CD4-positive, alpha-beta memory T cell (primary cell): ENCODE measurements at regions not wholly inside any gene's neighbourhood (a gene's known extent, or its start where the extent isn't known, plus 50 kb on each side); places are given as distances from the start of the nearest gene placed in this dataset.
"Not testable (repeated sequence)": the region's sequence is repeated elsewhere in the genome, so short reads cannot be mapped to it uniquely, and the experiment has no call there.

ENCODE experiments used
- CTCF ChIA-PET: fragments of 350-600 bp; sonication (Branson Sonifier 250); formaldehyde crosslinking; loops from one replicate; lab custom pipeline; 2021; ENCODE audit warnings: inconsistent platforms; ENCODE audit not compliant: partially characterized antibody; lab: Charles Lee
- POLR2A ChIA-PET: fragments of 350-600 bp; sonication (Branson Sonifier 250); formaldehyde crosslinking; loops from one replicate; lab custom pipeline; 2021; ENCODE audit not compliant: partially characterized antibody; lab: Charles Lee
- DNase-seq, 5 donors: peaks; one replicate each; pipeline versions ENCODE4 v3.0.0 to v3.0.0-alpha.2; 2020 to 2022; ENCODE audit warnings: mixed read lengths in 1 of 5
- H3K27ac ChIP-seq: one replicate; pipeline ENCODE4 v1.7.0; 2013; ENCODE audit warnings: low read depth, low read length
- H3K27me3 ChIP-seq: 2 replicates; pipeline ENCODE4 v1.7.0; 2013; ENCODE audit warnings: mild to moderate bottlenecking, low read length, moderate library complexity; ENCODE audit not compliant: insufficient read depth
- H3K36me3 ChIP-seq: 2 replicates; pipeline ENCODE4 v1.7.0; 2013; ENCODE audit warnings: mild to moderate bottlenecking, low read length, moderate library complexity; ENCODE audit not compliant: insufficient read depth
- H3K4me1 ChIP-seq: 2 replicates; pipeline ENCODE4 v1.7.0; 2013; ENCODE audit warnings: mild to moderate bottlenecking, low read length, moderate library complexity; ENCODE audit not compliant: insufficient read depth
- H3K4me3 ChIP-seq, 2 donors: one replicate each; pipeline ENCODE4 v1.7.0; 2013; ENCODE audit warnings: low read length in 2 of 2, mild to moderate bottlenecking in 1 of 2
- H3K9me3 ChIP-seq, 2 donors: one replicate each; pipeline ENCODE4 v1.7.0; 2013; ENCODE audit warnings: low read length in 2 of 2, control low read depth in 1 of 2; ENCODE audit not compliant: control insufficient read depth in 1 of 2
- H3K27ac Mint-ChIP-seq, 7 donors: one replicate each; pipeline ENCODE4 v1.8.0; 2020 to 2021; ENCODE audit warnings: mixed read lengths in 7 of 7, mild to moderate bottlenecking in 6 of 7, inconsistent platforms in 3 of 7, moderate library complexity in 3 of 7
- H3K27me3 Mint-ChIP-seq, 2 donors: one replicate each; pipeline ENCODE4 v1.8.0; 2020 to 2021; ENCODE audit warnings: mixed read lengths in 2 of 2
- H3K36me3 Mint-ChIP-seq, 2 donors: one replicate each; pipeline ENCODE4 v1.8.0; 2020 to 2021; ENCODE audit warnings: mixed read lengths in 2 of 2, inconsistent platforms in 1 of 2, mild to moderate bottlenecking in 1 of 2
- H3K4me1 Mint-ChIP-seq, 4 donors: one replicate each; pipeline ENCODE4 v1.8.0; 2020 to 2021; ENCODE audit warnings: mixed read lengths in 4 of 4, mild to moderate bottlenecking in 1 of 4
- H3K4me3 Mint-ChIP-seq, 8 donors: one replicate each; pipeline ENCODE4 v1.8.0; 2020 to 2021; ENCODE audit warnings: mixed read lengths in 8 of 8, mild to moderate bottlenecking in 7 of 8, moderate library complexity in 6 of 8, inconsistent platforms in 3 of 8
- H3K9me3 Mint-ChIP-seq, 8 donors: one replicate each; pipeline ENCODE4 v1.8.0; 2020 to 2021; ENCODE audit warnings: mixed read lengths in 8 of 8, mild to moderate bottlenecking in 5 of 8, inconsistent platforms in 3 of 8, moderate library complexity in 1 of 8
- intact Hi-C: fragments of 100-400 bp; cut with micrococcal nuclease; formaldehyde crosslinking; loops from one replicate; pipeline ENCODE4 v1.15.1; 2023

DNA sequence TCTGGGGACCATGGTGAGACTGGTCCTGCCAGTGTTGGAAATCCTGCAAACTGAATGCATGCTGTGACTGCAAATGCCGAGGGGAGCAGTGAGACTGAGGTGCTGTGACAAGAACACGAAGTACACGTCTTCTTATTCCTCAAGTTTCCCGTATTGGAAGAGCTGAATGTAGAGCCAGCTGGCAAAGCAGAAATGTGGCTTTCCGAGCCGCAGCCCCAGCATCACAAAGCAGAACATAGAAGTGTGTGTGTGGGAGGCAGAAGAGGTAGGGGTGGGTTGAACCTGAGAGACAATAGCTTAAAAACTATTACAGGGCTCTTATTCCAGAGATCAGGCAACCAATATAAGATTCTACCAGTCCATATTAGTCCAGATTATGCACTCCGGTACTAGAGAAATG is 98.8 kb downstream of the CARTPT start:
- CTCF ChIA-PET, result no interaction called here
- no peaks in the 10 kb centered on the region for H3K36me3 Mint-ChIP-seq
- peaks cover 0 to 23% (median 15%) of the 10 kb centered on the region in 8 donors for H3K9me3 Mint-ChIP-seq

DNA sequence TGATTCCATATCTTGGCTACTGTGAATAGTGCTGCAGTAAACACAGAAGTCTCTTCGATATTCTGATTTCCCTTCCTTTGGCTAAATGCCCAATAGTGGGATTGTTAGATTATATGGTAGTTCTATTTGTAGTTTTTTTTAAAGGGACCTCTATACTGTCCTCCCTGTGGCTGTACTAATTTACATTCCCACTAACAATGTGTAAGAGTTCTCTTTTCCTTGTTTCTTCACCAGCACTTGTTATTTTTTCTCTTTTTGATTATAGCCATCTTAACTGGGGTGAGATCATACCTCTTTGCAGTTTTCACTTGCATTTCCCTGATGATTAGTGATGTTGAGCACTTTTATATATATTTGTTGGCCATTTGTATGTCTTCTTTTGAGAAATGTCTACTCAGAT is 102.0 kb downstream of the CARTPT start:
- Mint-ChIP-seq H3K9me3 (peaks cover 0 to 40% (median 31%) of the 10 kb centered on the region in 8 donors), H3K36me3 (peaks cover under 1 to 2% of the 10 kb centered on the region in 2 donors)
- DNase-seq, result no peak

More for the DNA sequence above, 98.8 kb downstream of the CARTPT start:
- no peak for DNase-seq
- Histone ChIP-seq H3K9me3 (no peaks in the 10 kb centered on the region), H3K4me3 (no peak overlapping the region), H3K27ac (no peak overlapping the region), H3K4me1 (no peaks in the 10 kb centered on the region), H3K27me3 (no peaks in the 10 kb centered on the region), H3K36me3 (no peaks in the 10 kb centered on the region)
- POLR2A ChIA-PET, result no interaction called here
- H3K4me3 Mint-ChIP-seq, result no peak overlapping the region
- intact Hi-C loops, result no loop called here
- H3K27ac Mint-ChIP-seq, result no peak overlapping the region
- no peaks in the 10 kb centered on the region for H3K4me1 Mint-ChIP-seq
- peaks cover 0 to 3% of the 10 kb centered on the region in 2 donors for H3K27me3 Mint-ChIP-seq

GRCh38 chr5:71822065-71822464 is 103.0 kb downstream of the CARTPT start:
- H3K36me3 Mint-ChIP-seq, H3K4me1 Mint-ChIP-seq, H3K4me3 ChIP-seq, DNase-seq, H3K27ac Mint-ChIP-seq, H3K36me3 ChIP-seq, CTCF ChIA-PET, H3K27me3 ChIP-seq, POLR2A ChIA-PET, H3K9me3 ChIP-seq, H3K4me1 ChIP-seq, H3K4me3 Mint-ChIP-seq, H3K27ac ChIP-seq, intact Hi-C loops, H3K27me3 Mint-ChIP-seq: not testable (repeated sequence)
- peaks cover 0 to 51% (median 42%) of the 10 kb centered on the region in 8 donors for H3K9me3 Mint-ChIP-seq

More for the DNA sequence above, 102.0 kb downstream of the CARTPT start:
- no peaks in the 10 kb centered on the region for H3K27me3 Mint-ChIP-seq
- no peaks in the 10 kb centered on the region for H3K27me3 ChIP-seq
- no peaks in the 10 kb centered on the region for H3K9me3 ChIP-seq
- H3K27ac Mint-ChIP-seq, result no peak overlapping the region
- ChIA-PET CTCF (no interaction called here), POLR2A (no interaction called here)
- no peaks in the 10 kb centered on the region for H3K36me3 ChIP-seq
- H3K4me3 ChIP-seq, result no peak overlapping the region
- H3K4me1 Mint-ChIP-seq, result no peaks in the 10 kb centered on the region
- H3K4me1 ChIP-seq, result no peaks in the 10 kb centered on the region
- no peak overlapping the region for H3K27ac ChIP-seq
- intact Hi-C loops, result no loop called here
- no peak overlapping the region for H3K4me3 Mint-ChIP-seq

DNA sequence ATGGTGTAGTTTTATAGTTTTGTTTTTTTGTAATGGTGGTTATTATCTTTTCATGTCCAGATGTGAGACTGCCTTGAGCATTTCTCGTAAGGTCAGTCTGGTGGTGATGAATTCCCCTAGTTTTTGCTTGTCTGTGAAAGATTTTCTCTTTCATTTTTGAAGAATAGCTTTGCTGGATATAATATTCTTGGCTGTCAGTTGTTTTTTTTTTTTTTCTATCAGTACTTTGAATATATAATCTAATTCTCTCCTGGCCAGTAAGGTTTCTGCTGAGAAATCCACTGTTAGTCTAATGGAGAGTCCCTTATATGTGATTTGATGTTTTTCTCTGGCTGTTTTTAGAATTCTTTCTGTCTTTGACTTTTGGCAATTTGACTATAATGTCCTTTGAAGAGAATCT is 106.9 kb downstream of the CARTPT start:
- CTCF ChIA-PET, result interaction anchor here (1.0 kb wide), 1 partner anchor 10 kb away, joined by 4 read pairs; no protein-coding TSS in a partner anchor
- Histone ChIP-seq H3K4me1 (no peaks in the 10 kb centered on the region), H3K9me3 (no peaks in the 10 kb centered on the region), H3K27ac (no peak overlapping the region), H3K4me3 (no peak overlapping the region), H3K27me3 (no peaks in the 10 kb centered on the region), H3K36me3 (no peaks in the 10 kb centered on the region)
- DNase-seq, result no peak
- intact Hi-C loops, result no loop called here
- POLR2A ChIA-PET, result no interaction called here
- Mint-ChIP-seq H3K27me3 (peaks cover 1 to 3% of the 10 kb centered on the region in 2 donors), H3K4me1 (peaks cover 0 to 6% (median 0%) of the 10 kb centered on the region in 4 donors), H3K36me3 (peaks cover 6 to 9% of the 10 kb centered on the region in 2 donors), H3K9me3 (peaks cover 6 to 54% (median 48%) of the 10 kb centered on the region in 8 donors), H3K27ac (no peak overlapping the region), H3K4me3 (no peak overlapping the region)

GRCh38 chr5:71828291-71829040 is 109.4 kb downstream of the CARTPT start:
- Mint-ChIP-seq H3K27me3 (peaks cover 3% of the 10 kb centered on the region in 2 donors), H3K4me1 (peaks cover 0 to 6% (median 0%) of the 10 kb centered on the region in 4 donors), H3K9me3 (peaks cover 2 to 43% (median 31%) of the 10 kb centered on the region in 8 donors), H3K36me3 (peaks cover 6 to 9% of the 10 kb centered on the region in 2 donors), H3K4me3 (no peak overlapping the region), H3K27ac (no peak overlapping the region)
- Histone ChIP-seq H3K36me3 (no peaks in the 10 kb centered on the region), H3K9me3 (no peaks in the 10 kb centered on the region), H3K27ac (no peak overlapping the region), H3K4me1 (no peaks in the 10 kb centered on the region), H3K4me3 (no peak overlapping the region), H3K27me3 (no peaks in the 10 kb centered on the region)
- intact Hi-C loops, result no loop called here
- CTCF ChIA-PET, result no interaction called here
- POLR2A ChIA-PET, result no interaction called here
- DNase-seq, result no peak

DNA sequence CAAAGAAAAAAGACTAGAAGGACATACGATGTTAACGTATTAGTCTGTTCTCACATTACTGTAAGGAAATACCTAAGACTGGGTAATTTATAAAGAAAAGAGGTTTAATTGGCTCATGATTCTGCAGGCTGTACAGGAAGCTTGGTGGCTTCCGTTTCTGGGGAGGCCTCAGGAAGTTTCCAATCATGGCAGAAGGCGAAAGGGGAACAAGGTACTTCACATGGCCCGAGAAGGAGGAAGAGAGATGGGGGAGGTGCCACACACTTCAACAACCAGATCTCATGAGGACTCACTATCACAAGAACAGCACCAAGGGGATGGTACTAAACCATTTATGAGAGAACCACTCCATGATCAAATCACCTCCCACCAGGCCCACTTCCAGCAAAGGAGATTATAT is 110.1 kb downstream of the CARTPT start:
- intact Hi-C loops, result no loop called here
- peaks cover 0 to 6% (median 0%) of the 10 kb centered on the region in 4 donors for H3K4me1 Mint-ChIP-seq
- peaks cover 3% of the 10 kb centered on the region in 2 donors for H3K27me3 Mint-ChIP-seq
- peaks cover 2 to 37% (median 28%) of the 10 kb centered on the region in 8 donors for H3K9me3 Mint-ChIP-seq
- Histone ChIP-seq H3K27ac (no peak overlapping the region), H3K27me3 (no peaks in the 10 kb centered on the region), H3K36me3 (no peaks in the 10 kb centered on the region), H3K9me3 (no peaks in the 10 kb centered on the region), H3K4me3 (no peak overlapping the region), H3K4me1 (no peaks in the 10 kb centered on the region)
- no peak overlapping the region for H3K4me3 Mint-ChIP-seq
- ChIA-PET POLR2A (no interaction called here), CTCF (no interaction called here)
- H3K27ac Mint-ChIP-seq, result no peak overlapping the region
- peaks cover 4 to 9% of the 10 kb centered on the region in 2 donors for H3K36me3 Mint-ChIP-seq
- no peak for DNase-seq

GRCh38 chr5:71830681-71831539 is 111.8 kb downstream of the CARTPT start:
- H3K9me3 ChIP-seq, result no peaks in the 10 kb centered on the region
- no peak overlapping the region for H3K4me3 ChIP-seq
- H3K36me3 ChIP-seq, result no peaks in the 10 kb centered on the region
- Mint-ChIP-seq H3K27me3 (peaks cover 3% of the 10 kb centered on the region in 2 donors), H3K9me3 (peaks cover 2 to 26% (median 21%) of the 10 kb centered on the region in 8 donors), H3K36me3 (peaks cover 4 to 9% of the 10 kb centered on the region in 2 donors), H3K4me3 (no peak overlapping the region), H3K27ac (no peak overlapping the region), H3K4me1 (peaks cover 0 to 6% (median 0%) of the 10 kb centered on the region in 4 donors)
- no peaks in the 10 kb centered on the region for H3K4me1 ChIP-seq
- ChIA-PET POLR2A (no interaction called here), CTCF (no interaction called here)
- no peak for DNase-seq
- H3K27ac ChIP-seq, result no peak overlapping the region
- H3K27me3 ChIP-seq, result no peaks in the 10 kb centered on the region
- intact Hi-C loops, result no loop called here
